ENCODE measurements at regions not wholly inside any gene's neighbourhood (a gene's known extent, or its start where the extent isn't known, plus 50 kb on each side); places are given as distances from the start of the nearest gene placed in this dataset.

- Histone ChIP-seq H3K9ac (ENCODE audit: low read length) (no peak overlapping the region), H3K36me3 (ENCODE audit: control insufficient read depth in 1 of 2, insufficient read depth in 2 of 2, low read length in 2 of 2) (no peaks in the 10 kb centered on the region), H3K79me2 (ENCODE audit: insufficient read depth, low read length) (no peaks in the 10 kb centered on the region), H3K4me3 (replicated peaks in 1 of 2; ENCODE audit: low read depth in 1 of 2, low read length in 2 of 2) (no peak overlapping the region), H3K27me3 (ENCODE audit: insufficient read depth, low read length) (no peaks in the 10 kb centered on the region), H3K27ac (ENCODE audit: low read depth, low read length) (no peak overlapping the region), H3K4me1 (ENCODE audit: control insufficient read depth in 1 of 2, insufficient read depth in 2 of 2, low read length in 2 of 2) (no peaks in the 10 kb centered on the region), H3K9me3 (ENCODE audit: control insufficient read depth in 1 of 2, insufficient read depth in 1 of 2, low read depth in 1 of 2, low read length in 2 of 2) (peaks cover 0 to 3% of the 10 kb centered on the region in 2 experiments; a peak in 1 of 4 replicates), H2AFZ (ENCODE audit: low read depth, low read length, poor library complexity, severe bottlenecking) (no peak overlapping the region), H4K20me1 (ENCODE audit: insufficient read depth) (no peaks in the 10 kb centered on the region), H3K9me2 (ENCODE audit: insufficient read depth) (no peaks in the 10 kb centered on the region), H3K4me2 (ENCODE audit: low read length) (no peak overlapping the region)
- DNase-seq (ENCODE audit: low read depth, low spot score) (no peak), ATAC-seq (no peak)
- RAD21 ChIA-PET (ENCODE audit: low non-redundant PET in 1 of 2, low total read pairs in 2 of 2, uncharacterized antibody in 2 of 2, unreplicated experiment in 2 of 2), result no interaction called here
- CTCF ChIA-PET, result no interaction called here
- BruUV-seq (replicated peaks), result no TSS peak
- TF ChIP-seq POLR2A (IDR thresholded peaks at IDR 0.05; ENCODE audit: borderline replicate concordance, extremely low read depth, insufficient read depth, insufficient read length) (no peak), POLR2AphosphoS5 (IDR thresholded peaks at IDR 0.05; ENCODE audit: low read depth, low read length) (no peak), JUND (IDR thresholded peaks at IDR 0.05) (no peak), REST (IDR thresholded peaks at IDR 0.05; ENCODE audit: low read depth) (no peak), CEBPB (IDR thresholded peaks at IDR 0.05; ENCODE audit: low read depth) (no peak), FOSL1 (IDR thresholded peaks at IDR 0.05; ENCODE audit: low read depth) (no peak), EZH2 (IDR thresholded peaks at IDR 0.05) (no peak), TCF7L2 (IDR thresholded peaks at IDR 0.05; ENCODE audit: borderline replicate concordance, extremely low read depth, insufficient read depth, insufficient read length) (no peak), YY1 (IDR thresholded peaks at IDR 0.05; ENCODE audit: extremely low read depth, insufficient replicate concordance, low read depth, low read length) (no peak), EZH2phosphoT487 (IDR thresholded peaks at IDR 0.05; ENCODE audit: borderline replicate concordance) (no peak), ZNF274 (IDR thresholded peaks at IDR 0.05; ENCODE audit: low read depth, low read length) (no peak), EGR1 (IDR thresholded peaks at IDR 0.05; ENCODE audit: low read depth) (no peak), ZFX (IDR thresholded peaks at IDR 0.05) (no peak), CTCF (IDR thresholded peaks at IDR 0.05 in 2 of 3, conservative IDR thresholded peaks at IDR 0.05 in 1 of 3; ENCODE audit: borderline replicate concordance in 1 of 3, insufficient read depth in 1 of 3, low read depth in 2 of 3, low read length in 2 of 3) (no peak), SIN3A (IDR thresholded peaks at IDR 0.05; ENCODE audit: low read depth) (no peak)
- POLR2A ChIA-PET, result no interaction called here
- intact Hi-C loops (cut with micrococcal nuclease), result no loop called here
These were observed 710.6 kb upstream of the EPHA7 start for GRCh38 chr6:94129926-94130325.

All from HCT116 (cell line).